Tibial artery (tissue), 4 donors: ENCODE measurements at regions not wholly inside any gene's neighbourhood (a gene's known extent, or its start where the extent isn't known, plus 50 kb on each side); places are given as distances from the start of the nearest gene placed in this dataset.
A peak's percentile ranks its signal among the peaks of the same experiment; 100 is the strongest.

Source experiments
- DNase-seq, 2 donors: peaks; one replicate each; pipeline ENCODE4 v3.0.0-alpha.2; 2019
- H3K27ac ChIP-seq, 2 donors: fragments of 200-600 bp; sonication (generic) in 1 of 2; 1 replicate in 1 of 2; 2 replicates in 1 of 2; pipeline ENCODE4 v1.5.1; 2018 to 2019; ENCODE audit warnings: mild to moderate bottlenecking in 1 of 2
- H3K27me3 ChIP-seq, 2 donors: fragments of 200-600 bp; sonication (generic) in 1 of 2; one replicate each; pipeline versions ENCODE4 v1.5.1 to v1.6.0; 2016 to 2019
- H3K36me3 ChIP-seq, 3 donors: fragments of 200-600 bp; sonication (generic) in 2 of 3; one replicate each; pipeline ENCODE4 v1.5.1; 2016 to 2019; ENCODE audit warnings: mild to moderate bottlenecking in 2 of 3
- H3K4me1 ChIP-seq, 4 donors: fragments of 200-600 bp; sonication (generic) in 2 of 4; 1 replicate in 3 of 4; 2 replicates in 1 of 4; pipeline ENCODE4 v1.5.1; 2016 to 2019
- H3K4me3 ChIP-seq, 2 donors: fragments of 200-600 bp; sonication (generic) in 1 of 2; 1 replicate in 1 of 2; 2 replicates in 1 of 2; pipeline ENCODE4 v1.5.1; 2018 to 2019; ENCODE audit warnings: mild to moderate bottlenecking in 2 of 2
- H3K9me3 ChIP-seq, 3 donors: fragments of 200-600 bp; sonication (generic) in 1 of 3; one replicate each; pipeline ENCODE4 v1.5.1; 2016 to 2019
- intact Hi-C: fragments of 100-400 bp; cut with DNase I; formaldehyde crosslinking; loops from one replicate; pipeline ENCODE4 v1.15.0; 2023; ENCODE audit warnings: low total_unique reads
- TF ChIP-seq, protein P1 (sequence below), 2 experiments: fragments of 200-600 bp in 1 of 2; fragments of 450-650 bp in 1 of 2; IDR thresholded peaks; one replicate each; pipeline ENCODE4 v1.5.1; 2017 to 2019; ENCODE audit warnings: antibody characterized with exemption in 2 of 2, mild to moderate bottlenecking in 1 of 2, moderate library complexity in 1 of 2

DNA sequence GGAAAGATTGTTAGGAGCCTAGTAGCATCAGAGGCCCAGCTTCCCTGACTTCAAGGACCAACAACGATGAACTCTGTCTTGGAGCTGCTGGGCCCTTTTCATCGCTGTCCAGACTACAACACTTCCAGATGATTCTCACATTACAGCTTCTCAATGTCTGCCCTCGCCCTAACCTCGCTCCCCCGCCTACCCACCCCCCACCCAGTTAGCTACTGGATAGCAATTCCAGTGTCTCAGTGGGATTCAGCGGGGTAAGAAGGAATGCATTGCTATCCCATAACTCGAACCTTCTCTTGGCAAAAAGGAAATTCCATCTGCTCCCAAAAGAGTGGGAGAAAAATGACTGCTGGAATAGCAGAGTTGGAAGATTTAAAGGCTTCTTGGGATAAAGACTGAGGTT lies 65.0 kb downstream of the RPL37A start:
- H3K27me3 ChIP-seq, result no peaks in the 10 kb centered on the region
- H3K4me3 ChIP-seq, result no peak overlapping the region
- no peak overlapping the region for H3K27ac ChIP-seq
- H3K4me1 ChIP-seq, result peaks cover 0 to 95% (median 52%) of the 10 kb centered on the region in 4 donors
- TF ChIP-seq, protein P1, sequence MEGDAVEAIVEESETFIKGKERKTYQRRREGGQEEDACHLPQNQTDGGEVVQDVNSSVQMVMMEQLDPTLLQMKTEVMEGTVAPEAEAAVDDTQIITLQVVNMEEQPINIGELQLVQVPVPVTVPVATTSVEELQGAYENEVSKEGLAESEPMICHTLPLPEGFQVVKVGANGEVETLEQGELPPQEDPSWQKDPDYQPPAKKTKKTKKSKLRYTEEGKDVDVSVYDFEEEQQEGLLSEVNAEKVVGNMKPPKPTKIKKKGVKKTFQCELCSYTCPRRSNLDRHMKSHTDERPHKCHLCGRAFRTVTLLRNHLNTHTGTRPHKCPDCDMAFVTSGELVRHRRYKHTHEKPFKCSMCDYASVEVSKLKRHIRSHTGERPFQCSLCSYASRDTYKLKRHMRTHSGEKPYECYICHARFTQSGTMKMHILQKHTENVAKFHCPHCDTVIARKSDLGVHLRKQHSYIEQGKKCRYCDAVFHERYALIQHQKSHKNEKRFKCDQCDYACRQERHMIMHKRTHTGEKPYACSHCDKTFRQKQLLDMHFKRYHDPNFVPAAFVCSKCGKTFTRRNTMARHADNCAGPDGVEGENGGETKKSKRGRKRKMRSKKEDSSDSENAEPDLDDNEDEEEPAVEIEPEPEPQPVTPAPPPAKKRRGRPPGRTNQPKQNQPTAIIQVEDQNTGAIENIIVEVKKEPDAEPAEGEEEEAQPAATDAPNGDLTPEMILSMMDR (IDR thresholded peaks at IDR 0.05), result no peak
- intact Hi-C loops, result no loop called here
- no peaks in the 10 kb centered on the region for H3K36me3 ChIP-seq
- no peaks in the 10 kb centered on the region for H3K9me3 ChIP-seq
- no peak for DNase-seq

DNA sequence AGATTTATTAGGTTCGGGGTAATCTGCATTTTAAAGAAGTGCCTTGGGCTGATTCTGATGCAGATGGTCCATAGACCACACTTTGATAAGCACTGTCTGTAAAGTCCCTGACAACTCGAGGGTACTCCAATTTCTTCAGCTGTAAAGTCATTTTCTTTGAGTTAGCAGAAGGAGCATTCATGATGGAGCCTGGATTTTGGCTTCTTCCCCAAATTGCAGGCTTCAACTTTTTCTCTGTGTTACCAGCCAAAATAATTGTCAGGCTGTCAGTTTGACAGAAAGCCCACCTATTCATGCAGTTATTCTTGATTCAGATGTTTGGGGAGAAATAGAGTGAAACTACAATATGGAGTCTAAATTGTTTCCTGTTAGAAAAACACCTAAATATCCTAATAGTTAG lies 66.0 kb downstream of the RPL37A start:
- H3K27me3 ChIP-seq, result no peaks in the 10 kb centered on the region
- peak overlapping the region in 1 of 2 donors; percentile 64 for H3K27ac ChIP-seq
- peaks cover 0 to 86% (median 46%) of the 10 kb centered on the region in 4 donors for H3K4me1 ChIP-seq
- intact Hi-C loops, result no loop called here
- H3K9me3 ChIP-seq, result no peaks in the 10 kb centered on the region
- no peak overlapping the region for H3K4me3 ChIP-seq
- DNase-seq, result no peak
- TF ChIP-seq, protein P1 (IDR thresholded peaks at IDR 0.05), result no peak
- no peaks in the 10 kb centered on the region for H3K36me3 ChIP-seq

DNA sequence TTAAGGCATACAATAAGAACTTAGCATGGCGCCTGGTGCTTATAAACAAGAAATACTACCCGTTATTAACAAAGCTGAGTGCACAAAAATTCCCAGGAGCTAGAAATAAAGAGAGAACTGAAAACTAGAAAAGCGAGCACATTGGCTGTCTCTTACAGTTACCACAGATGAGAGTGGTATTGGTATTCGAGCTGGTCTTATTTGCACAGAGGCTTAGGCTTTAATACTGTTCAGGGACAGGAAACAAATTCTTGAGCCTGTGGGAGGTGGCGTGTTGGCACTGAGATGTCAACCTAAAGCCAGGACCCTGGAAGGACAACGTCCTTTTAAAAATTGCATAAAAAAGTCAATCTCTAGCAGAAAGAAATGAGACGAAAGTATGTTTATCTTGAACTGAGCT lies 67.3 kb upstream of the IGFBP2 start:
- Histone ChIP-seq H3K36me3 (no peaks in the 10 kb centered on the region), H3K4me3 (no peak overlapping the region), H3K27ac (peak overlapping the region; percentile 24 to 64), H3K27me3 (no peaks in the 10 kb centered on the region), H3K9me3 (no peaks in the 10 kb centered on the region), H3K4me1 (peaks cover 0 to 74% (median 36%) of the 10 kb centered on the region in 4 donors)
- TF ChIP-seq, protein P1 (IDR thresholded peaks at IDR 0.05), result no peak
- intact Hi-C loops, result no loop called here
- no peak for DNase-seq

DNA sequence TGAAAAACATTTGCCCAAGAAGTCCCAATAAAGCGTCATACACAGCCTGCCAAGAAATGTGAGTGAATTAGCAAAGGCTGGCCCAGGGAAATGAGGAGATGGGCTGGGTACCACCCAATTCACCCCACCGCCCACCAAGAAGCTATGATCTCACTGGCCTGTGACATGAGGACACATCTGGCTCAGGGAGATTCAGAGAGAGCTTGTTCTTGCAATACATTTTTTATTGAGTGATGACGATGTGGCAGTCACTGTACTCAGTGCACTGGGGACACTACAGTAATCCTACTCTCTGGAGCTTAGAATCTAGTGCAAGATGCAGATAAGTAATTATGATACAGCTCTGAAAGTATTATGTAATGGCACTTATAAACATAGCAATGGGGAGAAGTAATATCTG lies 64.6 kb upstream of the IGFBP2 start:
- no peak overlapping the region for H3K4me3 ChIP-seq
- H3K36me3 ChIP-seq, result no peaks in the 10 kb centered on the region
- no peaks in the 10 kb centered on the region for H3K9me3 ChIP-seq
- peaks cover 0 to 73% (median 37%) of the 10 kb centered on the region in 4 donors for H3K4me1 ChIP-seq
- DNase-seq, result no peak
- H3K27ac ChIP-seq, result no peak overlapping the region
- intact Hi-C loops, result no loop called here
- TF ChIP-seq, protein P1 (IDR thresholded peaks at IDR 0.05), result no peak
- no peaks in the 10 kb centered on the region for H3K27me3 ChIP-seq

DNA sequence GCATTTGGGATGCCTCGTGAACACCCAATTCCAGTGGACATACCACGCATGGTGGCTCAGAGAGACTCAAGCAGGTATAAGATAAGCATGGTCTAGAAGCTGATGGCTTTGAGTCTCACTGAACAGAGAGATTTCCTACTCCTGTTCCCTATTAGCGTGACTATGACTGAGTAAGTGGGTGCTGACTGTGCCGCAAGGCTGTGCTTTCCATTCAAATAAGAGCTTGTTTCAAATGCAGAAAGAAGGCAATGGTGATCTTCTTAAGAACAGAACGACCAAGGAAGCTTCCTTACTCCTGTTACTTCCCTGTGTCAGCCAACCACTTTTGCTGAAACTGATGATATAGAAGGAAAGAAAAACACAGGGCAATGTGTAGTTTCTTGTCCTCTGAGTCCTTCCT lies 63.5 kb upstream of the IGFBP2 start:
- intact Hi-C loops, result no loop called here
- H3K27me3 ChIP-seq, result no peaks in the 10 kb centered on the region

More for the DNA sequence above, 63.5 kb upstream of the IGFBP2 start:
- Histone ChIP-seq H3K4me1 (peaks cover 0 to 73% (median 40%) of the 10 kb centered on the region in 4 donors), H3K9me3 (no peaks in the 10 kb centered on the region), H3K36me3 (no peaks in the 10 kb centered on the region), H3K27ac (no peak overlapping the region), H3K4me3 (no peak overlapping the region)
- no peak for DNase-seq
- TF ChIP-seq, protein P1 (IDR thresholded peaks at IDR 0.05), result no peak
